BJ (cell line): ENCODE measurements at regions not wholly inside any gene's neighbourhood (a gene's known extent, or its start where the extent isn't known, plus 50 kb on each side); places are given as distances from the start of the nearest gene placed in this dataset.

ENCODE experiments used
- CTCF ChIA-PET: fragments of 350-600 bp; formaldehyde crosslinking; extraction: SDS; loops from one replicate; lab custom pipeline; 2021; ENCODE audit warnings: antibody characterized with exemption, inconsistent platforms; lab: Yijun Ruan, JAX
- POLR2A ChIA-PET: fragments of 300-600 bp; sonication (Branson Sonifier 250); formaldehyde crosslinking; extraction: SDS; loops from one replicate; lab custom pipeline; 2021; ENCODE audit warnings: antibody characterized with exemption; lab: Charles Lee
- DNase-seq: peaks from one replicate; pipeline ENCODE4 v3.0.0-alpha.2; 2011; ENCODE audit warnings: low read depth
- H3K27me3 ChIP-seq: 2 replicates; pipeline ENCODE4 v1.6.0; 2011; ENCODE audit warnings: low read length; ENCODE audit not compliant: control insufficient read depth, insufficient read depth
- H3K36me3 ChIP-seq: 2 replicates; pipeline ENCODE4 v1.5.1; 2011; ENCODE audit warnings: low read length; ENCODE audit not compliant: control insufficient read depth, insufficient read depth
- H3K4me3 ChIP-seq: 2 replicates; pipeline ENCODE4 v1.5.1; 2011; ENCODE audit warnings: low read depth, mild to moderate bottlenecking, control low read depth, low read length
- TF ChIP-seq, protein P1 (sequence below): IDR thresholded peaks from 2 replicates; pipeline ENCODE4 v1.5.1; 2011; ENCODE audit warnings: low read depth, mild to moderate bottlenecking, control low read depth, inconsistent platforms, low read length, moderate library complexity; ENCODE audit not compliant: insufficient read depth

DNA sequence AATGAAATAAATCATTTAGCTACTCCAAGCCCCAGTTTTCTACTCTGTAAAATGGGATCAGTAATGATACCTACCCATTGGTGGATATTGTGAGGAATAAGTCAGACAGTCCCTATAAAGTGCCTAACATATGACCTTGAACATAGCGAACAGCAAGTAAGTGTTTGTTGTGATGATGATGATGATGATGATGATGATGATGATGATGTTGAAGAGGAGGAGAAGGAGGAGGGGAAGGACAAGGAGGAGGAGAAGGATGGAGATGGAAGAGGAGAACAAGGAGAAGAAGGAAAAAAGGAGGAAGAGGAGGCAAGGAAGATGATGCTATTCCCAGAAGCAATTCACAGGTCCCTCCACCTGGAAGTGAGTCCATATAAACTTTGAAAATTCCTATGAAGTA, 264.3 kb downstream of the MAFB start:
- POLR2A ChIA-PET = no interaction called here
- no peaks in the 10 kb centered on the region for H3K36me3 ChIP-seq
- DNase-seq = no peak
- CTCF ChIA-PET = no interaction called here
- H3K27me3 ChIP-seq = no peaks in the 10 kb centered on the region
- TF ChIP-seq, protein P1, sequence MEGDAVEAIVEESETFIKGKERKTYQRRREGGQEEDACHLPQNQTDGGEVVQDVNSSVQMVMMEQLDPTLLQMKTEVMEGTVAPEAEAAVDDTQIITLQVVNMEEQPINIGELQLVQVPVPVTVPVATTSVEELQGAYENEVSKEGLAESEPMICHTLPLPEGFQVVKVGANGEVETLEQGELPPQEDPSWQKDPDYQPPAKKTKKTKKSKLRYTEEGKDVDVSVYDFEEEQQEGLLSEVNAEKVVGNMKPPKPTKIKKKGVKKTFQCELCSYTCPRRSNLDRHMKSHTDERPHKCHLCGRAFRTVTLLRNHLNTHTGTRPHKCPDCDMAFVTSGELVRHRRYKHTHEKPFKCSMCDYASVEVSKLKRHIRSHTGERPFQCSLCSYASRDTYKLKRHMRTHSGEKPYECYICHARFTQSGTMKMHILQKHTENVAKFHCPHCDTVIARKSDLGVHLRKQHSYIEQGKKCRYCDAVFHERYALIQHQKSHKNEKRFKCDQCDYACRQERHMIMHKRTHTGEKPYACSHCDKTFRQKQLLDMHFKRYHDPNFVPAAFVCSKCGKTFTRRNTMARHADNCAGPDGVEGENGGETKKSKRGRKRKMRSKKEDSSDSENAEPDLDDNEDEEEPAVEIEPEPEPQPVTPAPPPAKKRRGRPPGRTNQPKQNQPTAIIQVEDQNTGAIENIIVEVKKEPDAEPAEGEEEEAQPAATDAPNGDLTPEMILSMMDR = no peak
- no peak overlapping the region for H3K4me3 ChIP-seq

DNA sequence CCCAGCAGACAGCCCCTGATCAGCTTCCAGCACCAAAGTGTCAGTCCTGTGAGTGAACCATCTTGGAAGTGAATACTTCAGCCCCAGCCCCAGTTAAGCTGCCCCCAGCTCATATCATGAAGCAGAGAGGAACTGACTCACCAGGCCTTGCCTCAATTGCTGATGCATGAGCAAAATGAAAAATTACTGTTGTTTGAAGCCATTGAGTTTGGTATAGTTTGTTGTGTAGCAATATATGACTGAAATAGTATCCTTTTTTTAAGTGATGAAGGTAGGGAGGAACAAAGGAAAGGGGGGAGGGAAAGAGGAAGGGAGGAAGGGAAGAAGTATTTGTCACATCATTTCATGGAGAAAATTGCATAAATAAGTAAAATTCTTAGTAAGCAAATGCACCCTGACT, 266.4 kb downstream of the MAFB start:
- no peaks in the 10 kb centered on the region for H3K27me3 ChIP-seq
- H3K4me3 ChIP-seq = no peak overlapping the region
- CTCF ChIA-PET = no interaction called here
- TF ChIP-seq, protein P1 = no peak
- DNase-seq = no peak
- POLR2A ChIA-PET = no interaction called here
- no peaks in the 10 kb centered on the region for H3K36me3 ChIP-seq

DNA sequence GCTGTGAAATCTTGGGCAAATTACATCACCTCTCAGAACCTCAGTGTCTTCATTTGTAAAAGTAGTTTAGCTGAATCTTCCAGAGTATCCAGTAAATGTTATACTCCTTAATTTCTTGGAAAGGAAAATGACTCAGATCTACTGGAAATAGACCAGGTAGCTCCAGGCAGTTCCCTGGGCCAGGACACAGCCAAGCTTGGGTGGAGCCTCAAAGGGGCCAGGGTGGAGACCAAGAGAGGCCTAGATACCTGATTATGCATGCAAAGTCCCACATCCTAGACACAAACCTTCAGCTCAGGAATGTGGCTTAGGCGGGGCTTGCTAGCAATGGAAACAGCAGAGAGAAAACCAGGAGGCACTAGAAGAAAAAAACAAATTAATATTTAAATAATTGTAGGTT, 272.8 kb downstream of the MAFB start:
- ChIA-PET POLR2A (no interaction called here), CTCF (no interaction called here)
- Histone ChIP-seq H3K4me3 (no peak overlapping the region), H3K36me3 (no peaks in the 10 kb centered on the region), H3K27me3 (no peaks in the 10 kb centered on the region)
- no peak for DNase-seq
- TF ChIP-seq, protein P1 = no peak

DNA sequence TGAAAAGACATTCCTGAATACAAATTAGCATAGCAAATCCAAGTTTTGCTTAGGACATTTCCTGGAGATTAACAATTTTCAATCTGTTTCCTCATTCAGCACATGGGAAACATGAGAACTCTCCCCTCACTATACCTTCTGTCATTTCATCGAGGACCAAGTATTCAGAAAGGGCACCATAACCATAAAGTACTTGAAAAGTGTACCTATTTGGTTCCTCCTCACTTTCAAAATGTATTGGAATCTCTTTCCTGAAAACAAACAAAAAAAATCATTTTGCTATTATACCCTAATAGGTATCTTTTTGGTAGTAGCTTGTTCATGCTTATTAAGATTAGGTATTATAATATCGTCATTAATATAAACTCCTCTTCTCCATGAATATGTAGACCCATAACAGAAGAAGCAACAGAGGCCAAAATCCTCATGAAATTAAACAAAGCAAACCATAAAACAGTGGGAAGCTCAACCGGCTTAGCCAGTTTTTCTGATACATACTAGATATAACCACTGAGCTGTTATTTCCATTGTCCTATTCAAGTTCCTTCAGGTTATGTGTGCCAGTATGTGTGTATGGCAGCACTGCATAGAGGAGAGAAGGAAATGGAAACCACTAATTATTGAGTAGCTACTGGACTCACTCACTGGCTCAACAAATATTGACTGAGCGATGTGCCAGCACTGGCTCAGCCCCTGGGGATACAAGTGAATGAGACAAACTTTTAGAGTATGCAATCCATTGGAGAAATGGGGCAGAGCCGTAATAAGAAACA, 274.0 kb downstream of the MAFB start:
- Histone ChIP-seq H3K36me3 (no peaks in the 10 kb centered on the region), H3K4me3 (no peak overlapping the region), H3K27me3 (no peaks in the 10 kb centered on the region)
- CTCF ChIA-PET = interaction anchor here (0.6 kb wide), 1 partner anchor 140 kb away, joined by 3 read pairs; no protein-coding TSS in a partner anchor
- no peak for DNase-seq
- POLR2A ChIA-PET = no interaction called here
- TF ChIP-seq, protein P1 = no peak

DNA sequence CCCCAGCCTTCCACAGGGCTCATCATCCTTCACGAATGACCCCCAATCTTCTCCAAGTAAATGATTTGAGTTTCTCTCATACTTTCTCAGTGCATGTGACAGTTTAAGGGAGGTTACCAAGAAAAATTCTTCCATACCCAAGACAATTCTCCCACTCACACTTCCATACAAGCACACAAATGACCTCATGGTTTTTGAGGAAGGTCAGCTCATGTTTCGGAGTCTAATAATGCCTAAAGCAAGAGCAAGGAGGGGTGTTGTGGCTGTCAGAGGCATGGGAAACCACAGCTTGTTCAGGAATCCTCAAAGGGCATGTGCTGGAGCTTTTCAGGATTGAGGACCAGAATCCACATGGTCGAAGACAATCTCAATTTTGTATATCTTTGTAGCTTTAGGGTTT, 279.0 kb downstream of the MAFB start:
- DNase-seq = no peak
- Histone ChIP-seq H3K4me3 (no peak overlapping the region), H3K36me3 (no peaks in the 10 kb centered on the region), H3K27me3 (no peaks in the 10 kb centered on the region)
- POLR2A ChIA-PET = no interaction called here
- CTCF ChIA-PET = interaction anchor here (0.6 kb wide), 1 partner anchor 80 kb away, joined by 3 read pairs; no protein-coding TSS in a partner anchor
- TF ChIP-seq, protein P1 = no peak
